ENCODE measurements at regions not wholly inside any gene's neighbourhood (a gene's known extent, or its start where the extent isn't known, plus 50 kb on each side); places are given as distances from the start of the nearest gene placed in this dataset.
A peak's percentile ranks its signal among the peaks of the same experiment; 100 is the strongest.
"Not testable (repeated sequence)": the region's sequence is repeated elsewhere in the genome, so short reads cannot be mapped to it uniquely, and the experiment has no call there.

DNA sequence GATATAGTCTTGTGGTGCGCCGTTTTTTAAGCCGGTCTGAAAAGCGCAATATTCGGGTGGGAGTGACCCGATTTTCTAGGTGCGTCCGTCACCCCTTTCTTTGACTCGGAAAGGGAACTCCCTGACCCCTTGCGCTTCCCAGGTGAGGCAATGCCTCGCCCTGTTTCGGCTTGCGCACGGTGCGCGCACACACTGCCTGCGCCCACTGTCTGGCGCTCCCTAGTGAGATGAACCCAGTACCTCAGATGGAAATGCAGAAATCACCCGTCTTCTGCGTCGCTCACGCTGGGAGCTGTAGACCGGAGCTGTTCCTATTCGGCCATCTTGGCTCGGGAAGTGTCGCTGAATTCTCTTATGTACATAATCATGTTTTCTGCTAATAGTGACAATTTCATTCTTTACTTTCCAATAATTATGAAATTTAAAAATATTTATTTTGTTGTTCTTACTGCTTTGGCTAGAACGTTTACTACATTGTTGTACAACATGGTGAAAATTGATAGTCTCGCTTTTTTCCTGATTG, 61.2 kb upstream of the MINDY3 start:
- FAIRE-seq = not testable (repeated sequence)

DNA sequence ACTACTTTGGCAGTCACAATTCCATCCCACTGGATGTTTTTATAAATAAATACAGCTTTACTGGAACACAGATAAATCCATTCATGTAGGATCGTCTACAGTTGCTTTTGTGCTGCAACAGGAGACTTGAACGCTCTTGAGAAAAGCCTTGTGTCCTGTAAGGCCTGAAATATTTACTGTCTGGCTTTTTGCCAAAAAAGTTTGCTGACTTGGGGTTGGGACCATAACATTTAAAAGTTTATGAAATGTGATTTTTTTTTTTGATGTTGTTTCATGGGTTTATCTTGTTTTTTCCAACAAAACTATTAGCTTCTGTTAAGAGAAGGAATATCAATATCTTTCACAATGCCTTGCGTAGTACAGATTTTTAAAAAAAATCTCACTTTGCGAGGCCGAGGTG, 71.1 kb upstream of the MINDY3 start:
- no peak for FAIRE-seq

DNA sequence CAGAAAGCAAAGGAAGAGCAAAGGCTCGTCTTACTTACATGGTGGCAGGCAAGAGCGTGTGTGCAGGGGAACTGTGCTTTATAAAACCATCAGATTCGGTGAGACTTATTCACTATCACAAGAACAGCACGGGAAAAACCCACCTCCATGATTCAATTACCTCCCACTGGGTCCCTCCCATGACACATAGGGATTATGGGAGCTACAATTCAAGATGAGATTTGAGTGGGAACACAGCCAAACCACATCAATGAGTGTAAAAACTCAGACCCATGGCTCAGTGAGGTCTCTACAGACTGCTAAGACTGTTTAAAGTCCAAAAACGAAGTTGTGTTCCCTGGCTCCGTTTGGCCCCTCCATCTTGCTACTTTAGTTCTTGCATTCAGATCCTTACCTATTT, 79.2 kb upstream of the MINDY3 start:
- not testable (repeated sequence) for FAIRE-seq

GRCh38 chr10:15943426-15943825, 83.1 kb upstream of the MINDY3 start:
- FAIRE-seq = no peak

DNA sequence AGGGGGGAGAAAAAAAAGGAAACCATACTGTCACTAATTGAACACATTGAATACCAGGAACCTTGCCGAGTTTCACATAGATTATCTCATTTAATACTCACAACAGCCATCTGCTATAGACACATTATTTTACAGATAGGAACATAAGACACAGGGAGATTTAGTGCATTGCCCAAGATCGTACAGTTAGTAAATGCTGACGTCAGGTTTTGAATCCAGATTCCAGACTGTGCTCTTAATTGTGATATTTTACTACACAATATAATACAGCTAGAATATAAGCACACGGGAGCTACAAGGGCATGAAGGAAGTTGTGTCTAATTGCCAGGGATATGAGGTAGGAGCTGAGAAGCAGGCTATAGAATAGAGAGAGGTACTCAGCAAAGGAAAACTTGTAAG, 93.9 kb upstream of the MINDY3 start:
- FAIRE-seq = no peak

- no peak for FAIRE-seq
Measured at GRCh38 chr10:15960277-15960676, 100.0 kb upstream of the MINDY3 start.

DNA sequence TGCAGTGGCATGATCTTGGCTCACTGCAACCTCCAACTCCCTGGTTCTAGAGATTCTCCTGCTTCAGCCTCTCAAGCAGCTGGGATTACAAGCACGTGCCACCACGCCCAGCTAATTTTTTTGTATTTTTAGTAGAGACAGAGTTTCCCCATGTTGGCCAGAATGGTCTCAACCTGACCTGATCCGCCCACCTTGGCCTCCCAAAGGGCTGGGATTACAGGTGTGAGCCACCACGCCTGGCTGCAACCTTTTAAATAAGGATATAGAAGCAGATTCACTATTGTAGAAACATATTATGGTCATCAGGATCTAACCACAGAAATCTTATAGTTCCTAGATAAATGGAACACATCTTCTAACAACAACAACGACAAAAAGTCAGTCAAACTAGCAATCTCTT, 112.4 kb upstream of the MINDY3 start:
- FAIRE-seq = not testable (repeated sequence)

GRCh38 chr10:15985690-15986089, 125.4 kb upstream of the MINDY3 start:
- no peak for FAIRE-seq

GRCh38 chr10:15990535-15991129, 130.3 kb upstream of the MINDY3 start:
- FAIRE-seq = no peak

DNA sequence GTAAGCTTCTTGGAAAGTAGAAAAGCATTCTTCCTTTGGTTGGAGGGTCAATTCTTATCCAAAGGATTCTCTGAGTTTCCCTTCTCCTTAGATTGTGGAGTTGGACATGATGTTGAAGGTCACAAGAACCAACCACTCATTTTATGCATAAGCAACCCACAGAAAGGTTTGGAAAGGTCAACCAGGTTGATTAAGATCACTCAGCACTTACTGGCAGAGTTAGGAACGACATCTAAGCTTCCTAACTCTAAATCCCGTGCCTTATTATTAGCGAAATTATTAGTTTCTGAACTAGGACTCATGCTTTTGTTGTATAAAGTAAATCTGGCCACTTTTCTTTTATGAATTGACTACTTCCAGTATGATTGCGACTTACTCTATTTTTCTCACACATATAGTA, 137.0 kb upstream of the MINDY3 start:
- no peak for FAIRE-seq

- no peak for FAIRE-seq
Measured at GRCh38 chr10:16001581-16001980, 141.3 kb upstream of the MINDY3 start.

- FAIRE-seq = no peak
Measured at GRCh38 chr10:16009785-16010184, 149.5 kb upstream of the MINDY3 start.

GRCh38 chr10:16011548-16011947, 151.2 kb upstream of the MINDY3 start:
- no peak for FAIRE-seq

GRCh38 chr10:16014469-16014868, 154.2 kb upstream of the MINDY3 start:
- no peak for FAIRE-seq

- FAIRE-seq = no peak
Measured at GRCh38 chr10:16016688-16017087, 156.4 kb upstream of the MINDY3 start.

DNA sequence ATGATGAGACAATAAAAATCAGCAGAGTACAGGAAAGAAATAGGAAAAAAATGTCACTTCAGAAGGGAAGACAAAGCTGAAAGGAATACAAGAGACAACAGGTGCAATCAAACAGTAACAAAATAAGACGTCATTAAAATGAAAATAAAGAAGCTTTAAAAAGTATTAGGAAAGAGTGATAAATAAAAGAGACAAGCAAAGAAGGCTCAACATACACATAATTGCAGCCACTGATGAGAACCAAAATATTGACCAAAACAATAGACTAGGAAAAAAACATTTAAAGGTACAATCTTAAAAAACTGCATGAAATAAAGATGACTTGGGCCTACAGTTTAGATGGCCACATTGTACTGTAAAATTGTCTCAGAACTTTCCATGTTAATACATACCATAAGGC, 160.5 kb upstream of the MINDY3 start:
- no peak for FAIRE-seq

- FAIRE-seq = not testable (repeated sequence)
Measured at GRCh38 chr10:16026832-16027231, 166.5 kb upstream of the MINDY3 start.

GRCh38 chr10:16030562-16030961, 170.3 kb upstream of the MINDY3 start:
- no peak for FAIRE-seq

GRCh38 chr10:16049050-16049449, 188.7 kb upstream of the MINDY3 start:
- FAIRE-seq = no peak

- no peak for FAIRE-seq
Measured at GRCh38 chr10:16049782-16050181, 189.5 kb upstream of the MINDY3 start.

GRCh38 chr10:16063350-16063749, 203.0 kb upstream of the MINDY3 start:
- FAIRE-seq = no peak

GRCh38 chr10:16083551-16083950, 223.2 kb upstream of the MINDY3 start:
- FAIRE-seq = not testable (repeated sequence)

DNA sequence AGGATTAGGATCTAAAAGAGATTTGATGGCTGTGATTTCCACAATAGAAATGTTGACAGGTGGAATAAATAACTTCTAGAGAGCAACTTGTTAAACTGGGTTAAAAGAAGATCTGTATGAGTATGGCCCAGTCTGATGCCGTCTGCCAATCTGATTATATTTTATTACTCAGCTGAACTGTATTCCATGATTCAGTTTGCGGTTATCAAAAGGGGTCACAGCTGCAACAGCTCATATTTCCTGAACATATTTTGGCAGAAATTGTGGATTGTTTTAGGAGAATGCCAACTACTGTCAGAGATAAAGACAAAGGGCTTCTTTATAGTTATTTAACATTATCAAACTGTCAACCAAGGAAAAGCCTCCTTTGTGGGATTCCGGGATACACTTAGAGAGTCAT, 244.8 kb upstream of the MINDY3 start:
- FAIRE-seq = no peak

DNA sequence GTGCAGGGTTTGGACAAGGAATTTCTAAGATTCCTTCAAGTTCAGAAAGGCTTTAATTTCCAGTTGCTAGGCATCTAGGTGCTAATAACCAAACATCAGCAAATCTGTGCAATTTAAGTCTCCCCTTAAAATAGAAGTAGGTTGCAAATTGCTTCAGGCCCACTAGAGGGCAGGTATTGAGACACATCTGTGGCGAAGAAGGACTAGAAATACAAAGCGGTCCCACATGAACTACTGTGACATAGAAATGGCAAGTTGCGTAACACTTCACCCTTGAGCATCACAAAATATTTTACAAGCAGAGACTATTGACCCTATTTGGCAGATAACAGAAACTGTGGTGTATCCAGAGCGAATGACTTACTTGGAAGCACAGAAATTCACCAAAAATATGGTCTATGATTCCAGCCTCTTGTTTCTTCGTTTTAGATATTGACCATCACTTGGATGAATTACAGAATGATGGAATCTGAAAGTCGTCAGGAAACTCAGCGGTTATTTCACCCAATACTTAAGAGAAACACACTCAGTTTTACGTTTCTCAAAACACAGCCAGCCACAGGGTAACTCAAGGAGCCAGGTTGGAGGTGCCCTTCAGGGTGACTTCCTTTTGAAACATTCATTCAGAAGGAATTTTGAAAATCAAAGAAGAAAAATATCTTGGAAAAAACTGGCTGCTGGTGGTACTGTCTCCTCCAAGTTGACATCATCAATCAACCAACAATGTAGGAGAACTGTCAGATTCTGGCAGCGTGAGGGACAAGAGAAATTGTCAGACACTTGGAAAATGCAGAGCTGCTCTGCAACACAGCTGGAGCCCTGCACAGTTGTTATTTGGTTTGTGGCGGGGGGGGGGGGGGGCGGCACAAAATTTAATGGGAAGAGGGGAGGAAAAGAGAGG, 256.3 kb upstream of the MINDY3 start:
- FAIRE-seq = peak; percentile 9
